ENCODE measurements at regions not wholly inside any gene's neighbourhood (a gene's known extent, or its start where the extent isn't known, plus 50 kb on each side); places are given as distances from the start of the nearest gene placed in this dataset.

DNA sequence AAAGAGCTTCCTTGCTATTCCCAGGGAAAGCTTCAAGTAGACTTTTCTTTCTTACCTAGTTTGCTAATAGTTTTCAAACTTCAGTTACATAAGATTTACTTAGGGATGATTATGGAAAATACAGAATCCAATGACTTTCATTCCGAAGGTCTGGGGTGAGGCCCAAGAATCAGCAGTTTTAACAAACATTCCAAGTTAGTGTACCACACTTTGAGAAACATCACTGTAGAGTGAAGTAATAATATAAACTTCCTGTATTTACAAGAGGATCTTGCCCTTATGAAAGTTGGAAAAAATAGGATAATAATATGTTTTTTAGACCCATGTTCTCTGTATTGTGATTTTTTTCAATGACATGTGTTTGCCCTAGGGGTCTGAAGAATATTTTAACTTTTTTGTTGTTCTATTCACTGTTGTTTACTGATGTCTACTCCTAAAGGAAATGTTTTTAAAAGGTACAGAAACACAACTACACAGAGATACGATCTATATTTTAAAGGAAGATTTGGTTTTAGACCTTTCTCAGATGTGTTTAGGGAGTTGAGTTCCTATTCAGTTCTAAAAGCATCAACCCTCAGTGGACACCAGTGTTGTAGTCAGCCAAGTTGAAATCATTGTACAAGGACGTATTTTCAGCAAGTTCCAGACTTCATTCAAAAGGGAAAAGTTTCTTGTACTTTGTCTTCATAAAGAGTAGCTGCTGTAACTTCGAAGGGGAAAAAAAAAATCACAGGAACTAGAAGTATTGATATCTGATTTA, 295.8 kb upstream of the SLC7A11 start:
- TF ChIP-seq POLR2AphosphoS5 (IDR thresholded peaks at IDR 0.05; ENCODE audit: borderline replicate concordance, low read depth, low read length) (no peak), EZH2 (IDR thresholded peaks at IDR 0.05) (no peak), FOXP2 (optimal IDR thresholded peaks at IDR 0.05; ENCODE audit: control extremely low read depth, extremely low read length, insufficient read depth) (no peak)
